Hematopoietic multipotent progenitor cell treated with erythropoietin and hydrocortisone succinate and interleukin-3 and kit ligand, for 15 days (in vitro differentiated cells): ENCODE measurements at regions not wholly inside any gene's neighbourhood (a gene's known extent, or its start where the extent isn't known, plus 50 kb on each side); places are given as distances from the start of the nearest gene placed in this dataset.
"Not testable (repeated sequence)": the region's sequence is repeated elsewhere in the genome, so short reads cannot be mapped to it uniquely, and the experiment has no call there.

Experiments used
- DNase-seq: peaks from one replicate; pipeline ENCODE4 v3.0.0-alpha.2; 2015; ENCODE audit warnings: low spot score

GRCh38 chr7:131795400-131795799 lies 239.0 kb upstream of the PODXL start:
- DNase-seq, result no peak

- DNase-seq, result no peak
These were observed 235.9 kb upstream of the PODXL start for GRCh38 chr7:131792311-131792710.

GRCh38 chr7:131787101-131787500 lies 230.7 kb upstream of the PODXL start:
- no peak for DNase-seq

GRCh38 chr7:131786204-131786603 lies 229.8 kb upstream of the PODXL start:
- DNase-seq, result no peak

GRCh38 chr7:131778601-131779000 lies 222.2 kb upstream of the PODXL start:
- no peak for DNase-seq

GRCh38 chr7:131774419-131775220 lies 218.2 kb upstream of the PODXL start:
- no peak for DNase-seq

GRCh38 chr7:131773413-131773812 lies 217.0 kb upstream of the PODXL start:
- no peak for DNase-seq

- DNase-seq, result no peak
These were observed 212.8 kb upstream of the PODXL start for GRCh38 chr7:131769241-131769640.

GRCh38 chr7:131767591-131767990 lies 211.2 kb upstream of the PODXL start:
- no peak for DNase-seq

GRCh38 chr7:131765575-131765974 lies 209.1 kb upstream of the PODXL start:
- DNase-seq, result no peak

- DNase-seq, result no peak
These were observed 207.8 kb upstream of the PODXL start for GRCh38 chr7:131764143-131764775.

- no peak for DNase-seq
These were observed 206.3 kb upstream of the PODXL start for GRCh38 chr7:131762753-131763152.

GRCh38 chr7:131755801-131756200 lies 199.4 kb upstream of the PODXL start:
- not testable (repeated sequence) for DNase-seq

- no peak for DNase-seq
These were observed 197.3 kb upstream of the PODXL start for GRCh38 chr7:131753620-131754222.

- DNase-seq, result no peak
These were observed 191.3 kb upstream of the PODXL start for GRCh38 chr7:131747658-131748232.

GRCh38 chr7:131745390-131746248 lies 189.2 kb upstream of the PODXL start:
- DNase-seq, result no peak

- DNase-seq, result no peak
These were observed 185.0 kb upstream of the PODXL start for GRCh38 chr7:131741446-131741845.

GRCh38 chr7:131737746-131738465 lies 181.5 kb upstream of the PODXL start:
- DNase-seq, result no peak

GRCh38 chr7:131735101-131735500 lies 178.7 kb upstream of the PODXL start:
- DNase-seq, result no peak

GRCh38 chr7:131733604-131734003 lies 177.2 kb upstream of the PODXL start:
- DNase-seq, result no peak

- DNase-seq, result no peak
These were observed 170.8 kb upstream of the PODXL start for GRCh38 chr7:131727189-131727588.
